Duodenal mucosa (tissue), 2 donors: ENCODE measurements at regions not wholly inside any gene's neighbourhood (a gene's known extent, or its start where the extent isn't known, plus 50 kb on each side); places are given as distances from the start of the nearest gene placed in this dataset.

ENCODE experiments used
- H3K27ac ChIP-seq: one replicate; pipeline ENCODE4 v1.7.0; 2013; ENCODE audit warnings: low read depth, low read length
- H3K27me3 ChIP-seq, 2 donors: one replicate each; pipeline ENCODE4 v1.7.0; 2013; ENCODE audit warnings: low read length in 2 of 2, control low read depth in 1 of 2; ENCODE audit not compliant: insufficient read depth in 2 of 2, control insufficient read depth in 1 of 2
- H3K36me3 ChIP-seq, 2 donors: one replicate each; pipeline ENCODE4 v1.7.0; 2013; ENCODE audit warnings: low read length in 2 of 2, control low read depth in 1 of 2; ENCODE audit not compliant: insufficient read depth in 2 of 2, control insufficient read depth in 1 of 2
- H3K4me1 ChIP-seq, 2 donors: one replicate each; pipeline ENCODE4 v1.7.0; 2013; ENCODE audit warnings: low read length in 2 of 2, control low read depth in 1 of 2; ENCODE audit not compliant: insufficient read depth in 2 of 2, control insufficient read depth in 1 of 2
- H3K4me3 ChIP-seq, 2 donors: one replicate each; pipeline ENCODE4 v1.7.0; 2013; ENCODE audit warnings: low read length in 2 of 2, low read depth in 1 of 2
- H3K9ac ChIP-seq, 2 donors: one replicate each; pipeline ENCODE4 v1.7.0; 2013; ENCODE audit warnings: low read length in 2 of 2, low read depth in 1 of 2
- H3K9me3 ChIP-seq, 2 donors: one replicate each; pipeline ENCODE4 v1.7.0; 2013; ENCODE audit warnings: low read length in 2 of 2, control low read depth in 1 of 2; ENCODE audit not compliant: control insufficient read depth in 1 of 2

DNA sequence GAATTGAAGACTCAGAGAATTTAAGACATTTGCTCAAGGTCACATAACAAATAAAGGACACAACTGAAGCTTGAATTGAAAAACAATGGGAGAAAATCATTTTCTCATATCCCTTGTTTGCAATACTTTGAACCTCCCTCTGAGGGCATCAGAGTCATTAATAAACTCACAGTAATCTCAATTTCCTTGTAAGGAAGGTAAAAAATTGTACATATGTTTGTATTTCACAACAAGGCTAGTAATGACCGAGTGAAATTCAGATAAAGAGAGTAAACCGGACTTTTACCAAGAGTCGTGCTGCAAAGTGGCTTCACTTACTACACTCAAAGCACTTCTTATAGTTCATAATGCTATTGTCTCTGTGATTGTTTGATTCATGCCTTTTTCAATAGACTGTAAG is 665.0 kb downstream of the NR2F1-AS1 start:
- H3K27ac ChIP-seq, result no peak overlapping the region
- no peak overlapping the region for H3K9ac ChIP-seq
- no peaks in the 10 kb centered on the region for H3K36me3 ChIP-seq
- H3K4me3 ChIP-seq, result no peak overlapping the region
- no peaks in the 10 kb centered on the region for H3K4me1 ChIP-seq
- no peaks in the 10 kb centered on the region for H3K9me3 ChIP-seq
- no peaks in the 10 kb centered on the region for H3K27me3 ChIP-seq

DNA sequence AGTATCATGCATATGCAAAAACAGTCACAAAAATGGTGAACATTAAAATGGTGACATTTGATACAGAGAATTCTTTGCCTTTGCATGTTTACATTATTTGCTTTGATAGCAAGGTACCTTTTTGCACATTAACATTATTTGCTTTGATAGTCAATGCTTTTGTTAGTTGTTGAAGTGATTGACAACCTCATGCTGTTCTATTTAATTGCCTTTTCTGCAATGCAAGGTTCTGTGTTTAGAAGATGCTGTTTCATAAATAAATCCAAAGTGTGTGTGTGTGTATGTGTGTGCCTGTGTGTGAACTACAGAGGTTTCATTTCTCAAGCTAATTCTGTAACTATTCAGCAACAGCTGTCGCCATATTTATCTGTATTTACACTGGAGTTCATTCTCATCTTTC is 668.7 kb downstream of the NR2F1-AS1 start:
- H3K4me3 ChIP-seq, result no peak overlapping the region

DNA sequence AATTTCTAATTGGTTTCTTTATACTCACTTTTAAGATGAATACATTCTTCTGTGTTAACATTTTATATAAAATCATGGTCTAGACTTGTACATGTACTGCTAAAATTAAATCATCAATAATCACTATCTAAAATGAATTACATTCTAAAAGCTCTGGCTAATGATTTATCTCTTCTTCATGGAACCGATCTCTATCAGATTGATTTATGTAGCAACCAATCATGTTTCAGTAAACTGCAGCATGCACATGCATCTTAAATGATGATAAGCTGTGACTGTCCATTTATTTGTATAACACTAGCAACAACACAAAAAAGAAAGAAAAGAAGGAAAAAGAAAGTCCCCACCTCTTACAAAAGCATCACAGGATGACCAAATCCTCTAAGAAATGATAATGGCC is 669.2 kb downstream of the NR2F1-AS1 start:
- Histone ChIP-seq H3K27ac (no peak overlapping the region), H3K9ac (no peak overlapping the region), H3K36me3 (no peaks in the 10 kb centered on the region), H3K27me3 (no peaks in the 10 kb centered on the region), H3K4me3 (no peak overlapping the region), H3K9me3 (no peaks in the 10 kb centered on the region), H3K4me1 (no peaks in the 10 kb centered on the region)

More for the DNA sequence above, 668.7 kb downstream of the NR2F1-AS1 start:
- no peak overlapping the region for H3K9ac ChIP-seq
- H3K27me3 ChIP-seq, result no peaks in the 10 kb centered on the region
- no peaks in the 10 kb centered on the region for H3K9me3 ChIP-seq
- H3K36me3 ChIP-seq, result no peaks in the 10 kb centered on the region
- no peaks in the 10 kb centered on the region for H3K4me1 ChIP-seq
- no peak overlapping the region for H3K27ac ChIP-seq

DNA sequence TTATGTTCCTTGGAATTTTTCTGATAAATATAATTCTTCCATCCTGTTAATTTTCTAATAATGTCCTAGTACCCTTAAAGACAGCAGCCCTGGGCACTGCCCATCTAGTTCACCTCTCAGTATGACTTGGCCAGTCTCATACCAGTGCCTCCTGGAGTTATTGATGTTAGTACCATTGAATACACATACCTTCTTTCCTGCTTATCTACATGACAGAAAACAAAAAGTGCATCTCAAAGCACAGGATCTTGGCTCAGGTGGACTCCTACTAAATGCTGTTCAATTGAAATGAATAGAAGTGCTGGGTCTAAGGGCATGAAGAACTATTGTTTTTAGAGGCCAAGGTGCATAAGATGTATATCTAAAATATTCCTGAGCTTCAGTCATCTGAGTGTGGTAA is 669.7 kb downstream of the NR2F1-AS1 start:
- Histone ChIP-seq H3K4me3 (no peak overlapping the region), H3K27ac (no peak overlapping the region), H3K36me3 (no peaks in the 10 kb centered on the region), H3K27me3 (no peaks in the 10 kb centered on the region), H3K4me1 (no peaks in the 10 kb centered on the region), H3K9ac (no peak overlapping the region), H3K9me3 (no peaks in the 10 kb centered on the region)

DNA sequence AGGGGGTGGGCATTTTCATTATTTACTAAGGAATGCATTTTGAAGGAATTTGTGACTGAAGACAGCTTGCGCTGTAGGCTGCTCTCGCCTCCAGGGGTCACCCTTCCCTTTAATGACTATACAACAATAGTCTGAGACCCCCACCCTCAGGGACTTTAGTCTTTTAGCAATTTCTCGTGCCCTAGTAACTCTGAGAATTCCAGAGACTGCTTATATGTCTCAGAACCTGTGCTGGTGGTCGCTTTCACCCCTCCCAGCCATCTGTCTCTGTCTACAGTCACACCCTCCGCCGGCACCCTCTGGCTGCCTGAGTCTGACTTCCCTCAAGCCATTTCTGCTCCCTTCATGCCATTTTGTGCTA is 671.4 kb downstream of the NR2F1-AS1 start:
- no peaks in the 10 kb centered on the region for H3K9me3 ChIP-seq
- no peak overlapping the region for H3K4me3 ChIP-seq
- no peak overlapping the region for H3K9ac ChIP-seq
- no peaks in the 10 kb centered on the region for H3K4me1 ChIP-seq
- no peak overlapping the region for H3K27ac ChIP-seq
- H3K36me3 ChIP-seq, result no peaks in the 10 kb centered on the region
- H3K27me3 ChIP-seq, result no peaks in the 10 kb centered on the region

DNA sequence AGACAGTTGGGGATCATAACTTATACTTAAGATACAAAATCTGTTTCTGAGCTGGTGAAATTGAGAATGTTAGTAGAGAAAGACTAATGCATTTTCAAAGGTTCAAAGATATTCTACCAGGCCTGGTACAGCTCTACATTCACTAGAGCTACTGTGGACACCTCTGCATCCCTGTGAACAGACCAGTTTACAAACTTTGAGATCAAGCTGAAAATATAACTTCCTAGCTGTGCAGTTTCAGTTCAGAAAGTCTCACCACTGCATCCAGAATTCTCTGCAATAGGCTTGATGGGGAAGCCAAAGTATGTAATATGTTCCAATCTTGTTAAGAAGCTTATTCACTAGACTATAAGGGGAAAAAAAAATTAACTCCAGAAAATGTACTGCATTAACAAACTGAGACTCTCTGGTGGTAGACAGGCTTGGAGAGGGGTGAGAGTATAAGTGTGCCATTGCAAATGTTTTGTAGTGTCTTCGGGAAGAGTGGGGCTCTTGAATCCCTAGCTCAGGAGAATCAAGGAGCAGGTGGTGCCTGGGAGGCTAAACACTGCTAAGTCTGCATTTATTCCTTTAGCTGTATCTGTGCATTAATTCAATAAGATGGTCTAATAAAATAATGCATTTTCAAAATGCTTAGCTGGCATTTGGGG is 671.9 kb downstream of the NR2F1-AS1 start:
- Histone ChIP-seq H3K27ac (no peak overlapping the region), H3K4me1 (no peaks in the 10 kb centered on the region), H3K4me3 (no peak overlapping the region), H3K9ac (no peak overlapping the region), H3K9me3 (no peaks in the 10 kb centered on the region), H3K27me3 (no peaks in the 10 kb centered on the region), H3K36me3 (no peaks in the 10 kb centered on the region)

DNA sequence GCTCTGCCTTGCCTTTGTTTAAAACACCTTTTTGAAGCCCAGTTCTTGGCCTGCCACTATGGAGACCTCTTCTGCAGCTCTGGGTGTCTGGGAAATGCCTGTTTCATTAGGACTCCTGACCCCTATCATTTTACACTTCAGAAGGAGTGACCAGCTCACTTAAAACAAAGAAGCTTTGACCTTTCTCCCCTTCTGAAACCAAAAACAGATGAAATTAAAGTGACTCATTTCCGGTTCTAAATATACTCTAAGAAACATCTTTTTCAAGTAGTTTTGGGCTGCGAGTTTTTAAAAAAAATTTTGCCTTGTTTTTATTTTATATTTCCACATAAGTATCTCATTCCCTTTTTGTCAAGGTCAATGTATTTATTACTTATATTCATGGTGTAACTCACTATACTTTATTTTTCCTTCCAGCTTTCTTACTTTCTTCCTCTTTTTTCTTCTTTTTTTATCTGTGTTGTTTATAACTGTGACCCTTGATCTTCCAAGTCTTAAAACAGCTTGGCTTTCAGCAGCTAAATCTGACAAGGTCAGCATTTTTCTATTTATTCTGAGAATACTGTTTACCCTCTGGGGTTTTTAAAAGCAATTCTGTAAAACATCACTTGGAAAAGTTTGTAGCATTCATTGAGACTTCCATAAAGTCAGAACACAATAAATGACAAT is 672.9 kb downstream of the NR2F1-AS1 start:
- Histone ChIP-seq H3K27ac (no peak overlapping the region), H3K4me1 (no peaks in the 10 kb centered on the region), H3K4me3 (no peak overlapping the region), H3K9me3 (no peaks in the 10 kb centered on the region), H3K9ac (no peak overlapping the region), H3K36me3 (no peaks in the 10 kb centered on the region), H3K27me3 (no peaks in the 10 kb centered on the region)

DNA sequence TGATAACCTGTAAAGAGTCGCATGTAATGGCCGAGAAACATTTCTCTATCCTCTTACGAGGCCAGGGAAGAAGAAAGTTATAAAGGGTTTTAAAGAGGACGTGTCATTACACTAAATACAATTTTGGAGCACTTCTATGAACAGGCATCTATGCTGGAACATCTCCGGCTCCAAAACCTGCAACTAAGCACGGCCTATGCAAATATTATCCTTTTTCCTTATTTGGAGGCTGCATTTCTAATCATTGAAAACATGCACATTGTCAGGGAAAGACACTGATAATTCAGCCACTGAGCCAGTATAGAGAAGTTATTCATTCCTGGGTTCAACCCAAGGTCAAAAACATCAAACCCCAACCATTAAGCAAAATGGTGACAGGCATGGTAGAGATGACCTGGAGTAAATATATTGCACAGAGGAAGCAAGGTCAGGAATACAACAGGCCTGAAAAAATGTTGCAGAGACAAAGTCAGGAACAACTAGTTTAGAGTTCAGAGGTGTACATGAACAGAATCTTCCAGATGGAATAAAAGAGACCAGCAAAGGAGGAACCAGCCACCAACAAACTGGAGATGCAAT is 674.1 kb downstream of the NR2F1-AS1 start:
- Histone ChIP-seq H3K4me1 (no peaks in the 10 kb centered on the region), H3K4me3 (no peak overlapping the region), H3K9ac (no peak overlapping the region), H3K36me3 (no peaks in the 10 kb centered on the region), H3K27ac (no peak overlapping the region), H3K9me3 (no peaks in the 10 kb centered on the region), H3K27me3 (no peaks in the 10 kb centered on the region)

DNA sequence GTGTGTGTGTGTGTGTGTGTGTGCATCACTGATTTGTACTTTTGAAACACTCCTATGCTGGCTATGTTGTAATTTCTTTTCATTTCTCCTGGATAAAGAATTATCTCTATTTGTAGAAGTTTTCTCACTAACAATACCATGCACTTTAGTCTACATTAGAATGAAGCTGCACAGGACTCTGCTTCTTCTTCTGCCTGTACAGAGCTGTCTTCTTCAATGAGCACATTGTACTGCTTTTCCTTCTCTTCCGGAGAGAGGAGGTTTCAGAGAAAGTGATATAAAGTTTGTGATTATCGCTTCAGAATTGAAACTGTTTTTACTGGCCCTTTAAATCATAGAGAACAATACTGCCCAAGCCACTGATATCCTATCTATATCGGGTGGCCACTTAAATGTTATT is 677.0 kb downstream of the NR2F1-AS1 start:
- no peaks in the 10 kb centered on the region for H3K36me3 ChIP-seq
- H3K9ac ChIP-seq, result no peak overlapping the region
- no peaks in the 10 kb centered on the region for H3K27me3 ChIP-seq
- no peaks in the 10 kb centered on the region for H3K9me3 ChIP-seq
- no peak overlapping the region for H3K4me3 ChIP-seq
- no peaks in the 10 kb centered on the region for H3K4me1 ChIP-seq
- H3K27ac ChIP-seq, result no peak overlapping the region

DNA sequence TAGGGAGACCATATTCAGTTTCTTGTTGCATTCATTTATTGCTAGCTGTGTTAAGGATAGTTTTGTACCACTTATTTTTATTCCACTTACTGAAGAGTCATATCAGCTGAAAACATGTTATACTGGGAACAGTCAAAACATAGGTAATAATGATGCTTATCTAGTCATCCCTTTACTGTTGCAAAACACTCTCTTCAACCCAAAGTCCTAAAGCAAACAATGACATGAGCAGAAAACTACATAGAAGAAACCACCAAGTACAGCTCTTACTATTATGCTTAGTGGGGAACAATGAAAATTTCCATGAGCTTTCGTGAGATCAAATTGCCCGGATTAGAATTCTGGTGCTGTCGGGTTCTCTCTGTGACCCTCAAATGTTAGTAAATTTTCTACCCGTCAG is 681.4 kb downstream of the NR2F1-AS1 start:
- H3K36me3 ChIP-seq, result no peaks in the 10 kb centered on the region
- no peak overlapping the region for H3K9ac ChIP-seq
- H3K4me3 ChIP-seq, result no peak overlapping the region
- H3K9me3 ChIP-seq, result no peaks in the 10 kb centered on the region
- no peak overlapping the region for H3K27ac ChIP-seq
- H3K27me3 ChIP-seq, result no peaks in the 10 kb centered on the region
- no peaks in the 10 kb centered on the region for H3K4me1 ChIP-seq
